Nucleus accumbens (tissue), 56 donors: ENCODE measurements at regions not wholly inside any gene's neighbourhood (a gene's known extent, or its start where the extent isn't known, plus 50 kb on each side); places are given as distances from the start of the nearest gene placed in this dataset.

Experiments
- DNase-seq, 56 donors: peaks; one replicate each; lab custom pipeline; 2025; lab: John Stamatoyannopoulos, UW

GRCh38 chr16:55380485-55380884, 56.5 kb downstream of the IRX6 start:
- DNase-seq = no peak

DNA sequence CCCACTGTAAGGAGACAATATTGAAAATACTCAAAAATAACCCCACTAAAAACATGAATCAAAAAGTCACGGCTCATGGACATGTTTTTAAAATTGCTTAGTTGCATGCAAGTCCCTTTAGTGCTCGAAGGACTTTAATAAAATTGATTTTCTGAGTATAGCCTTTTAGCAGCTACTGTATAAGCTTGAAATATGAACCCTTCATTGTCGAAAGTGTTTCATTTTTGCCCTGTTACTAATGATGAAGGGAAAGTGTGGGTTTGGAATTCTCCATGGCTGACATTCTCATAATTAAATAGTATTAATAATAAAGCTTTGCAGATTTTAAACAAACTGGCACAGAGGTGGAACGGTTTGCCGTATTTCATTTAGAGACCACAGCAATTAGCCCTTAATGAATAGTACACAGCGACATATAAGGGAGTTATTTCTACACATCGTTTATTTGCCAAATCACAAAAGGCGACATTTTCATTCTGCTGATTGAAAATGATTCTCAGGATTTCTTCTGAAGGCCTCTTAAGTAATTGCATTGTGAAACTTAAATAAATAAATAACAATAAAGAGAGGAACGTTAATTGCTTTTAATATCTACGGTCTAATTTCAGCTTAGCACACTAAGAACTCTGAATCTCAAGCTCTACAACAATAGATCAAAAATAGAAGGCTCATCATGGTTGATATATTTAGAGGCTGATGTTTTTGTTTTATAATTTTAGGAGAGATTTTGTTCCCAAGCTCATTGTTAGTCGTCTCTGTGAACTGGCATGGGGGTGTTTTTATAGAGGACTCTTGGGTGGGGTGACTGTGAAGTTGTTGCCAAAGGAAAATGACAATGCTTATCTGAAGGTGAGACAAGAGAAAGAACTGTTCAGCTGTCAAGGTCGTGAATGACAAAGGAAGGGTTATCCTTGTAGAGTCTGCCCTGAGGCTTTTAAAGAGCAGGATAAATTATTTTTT, 60.6 kb downstream of the IRX6 start:
- DNase-seq = no peak

- DNase-seq = no peak
Observed at GRCh38 chr16:55385359-55385758, 61.4 kb downstream of the IRX6 start.

GRCh38 chr16:55386534-55387296, 62.7 kb downstream of the IRX6 start:
- no peak for DNase-seq

- DNase-seq = no peak
Observed at GRCh38 chr16:55388131-55388862, 64.3 kb downstream of the IRX6 start.

DNA sequence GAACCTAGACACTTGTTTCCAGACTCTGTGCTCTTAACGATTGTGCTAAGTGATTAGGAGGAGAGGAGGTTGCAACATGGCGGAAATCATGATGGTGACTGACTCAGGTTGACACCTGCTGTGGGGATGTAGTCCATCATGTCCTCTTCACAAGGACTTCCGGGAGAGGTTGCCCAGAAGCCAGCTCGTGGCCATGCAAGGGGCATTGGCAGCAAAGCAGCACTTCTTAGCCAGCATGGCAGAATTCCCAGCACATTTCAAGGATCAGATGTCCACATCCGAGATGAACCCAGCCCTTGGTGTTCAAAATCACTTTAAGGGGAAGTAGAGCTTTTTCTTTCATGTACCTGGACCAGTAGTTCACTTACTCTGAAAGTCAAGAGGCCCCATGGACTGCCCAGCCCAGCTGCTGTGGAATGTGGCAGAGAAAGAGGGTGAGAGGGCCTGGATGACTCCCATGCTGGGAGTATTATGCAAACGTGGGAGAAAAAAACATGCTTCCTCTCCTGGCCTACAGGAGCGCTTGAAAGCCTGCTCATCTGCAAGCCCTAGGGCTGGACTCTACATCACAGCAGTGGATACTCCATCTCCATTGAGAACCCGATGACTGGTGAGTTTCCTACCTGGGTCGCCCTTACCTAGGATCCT, 65.5 kb downstream of the IRX6 start:
- DNase-seq = peak in 12 of 56 donors; percentile 2 to 46 (median 16)

DNA sequence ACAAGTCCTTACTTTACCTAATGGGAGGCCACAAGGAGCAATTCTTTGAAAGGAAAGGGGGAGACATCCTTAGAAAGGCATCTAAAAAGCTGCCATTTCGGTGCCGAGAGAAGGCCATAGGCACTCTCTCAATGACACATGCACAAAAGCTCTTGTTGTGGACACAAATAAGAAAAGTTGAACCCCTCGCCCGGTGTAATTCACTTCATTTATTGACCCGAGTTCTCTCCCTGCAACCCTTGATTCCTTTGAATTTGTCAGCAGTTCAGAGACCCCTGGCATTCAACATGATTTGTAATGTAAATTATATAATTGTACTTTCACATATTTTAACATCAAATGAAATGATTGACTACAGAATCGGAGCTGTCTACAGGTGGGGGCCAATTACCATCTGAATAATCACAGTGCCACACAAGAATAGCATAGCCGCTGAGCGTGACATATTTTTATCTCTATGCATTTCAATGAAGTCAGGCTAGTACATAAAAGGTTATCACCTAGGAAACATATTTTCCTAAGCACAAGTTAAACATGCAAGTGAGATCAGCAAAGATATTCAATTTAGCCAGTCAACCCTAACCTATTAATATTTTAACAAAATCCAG, 66.7 kb downstream of the IRX6 start:
- DNase-seq = peak in 5 of 56 donors; percentile 6 to 38 (median 11)

GRCh38 chr16:55391760-55392375, 67.9 kb downstream of the IRX6 start:
- DNase-seq = no peak

DNA sequence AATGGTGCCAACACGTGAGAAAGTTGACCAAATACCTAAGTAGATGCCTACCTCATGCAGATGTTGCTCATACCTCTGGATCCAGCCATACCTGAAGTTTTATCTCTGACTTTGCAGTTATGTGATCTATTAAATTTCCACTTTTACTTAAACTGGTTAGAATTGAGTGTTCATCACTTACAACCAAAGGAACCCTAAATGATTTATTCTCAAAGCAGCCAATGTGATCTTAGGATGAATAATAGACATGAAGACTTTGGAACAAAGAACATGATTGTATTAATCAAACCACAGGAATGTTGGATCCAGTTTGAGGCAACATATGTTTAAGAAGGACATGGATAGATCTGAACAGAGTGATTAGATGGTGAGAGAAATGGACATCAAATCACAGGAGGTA, 68.7 kb downstream of the IRX6 start:
- DNase-seq = no peak

DNA sequence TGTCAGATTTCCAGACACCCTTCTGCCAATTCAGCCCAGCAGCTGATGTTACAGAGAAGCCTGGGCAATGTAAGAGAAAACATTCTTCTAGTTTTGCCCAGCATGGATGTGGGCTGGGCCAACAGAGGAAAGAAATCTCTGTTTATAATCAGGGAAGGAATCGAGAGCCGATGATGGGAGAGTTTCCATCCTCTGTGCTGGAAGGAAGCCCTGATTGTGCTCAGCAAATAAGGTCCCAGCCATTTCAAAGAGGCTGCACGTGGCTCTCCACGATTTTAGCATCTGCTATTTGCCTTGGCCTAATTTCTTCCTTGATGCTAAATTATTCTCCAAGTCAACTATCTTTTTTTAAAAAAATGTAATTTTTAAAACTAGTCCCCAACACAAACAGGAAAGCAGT, 70.0 kb downstream of the IRX6 start:
- peak in 5 of 56 donors; percentile 2 to 19 (median 6) for DNase-seq

DNA sequence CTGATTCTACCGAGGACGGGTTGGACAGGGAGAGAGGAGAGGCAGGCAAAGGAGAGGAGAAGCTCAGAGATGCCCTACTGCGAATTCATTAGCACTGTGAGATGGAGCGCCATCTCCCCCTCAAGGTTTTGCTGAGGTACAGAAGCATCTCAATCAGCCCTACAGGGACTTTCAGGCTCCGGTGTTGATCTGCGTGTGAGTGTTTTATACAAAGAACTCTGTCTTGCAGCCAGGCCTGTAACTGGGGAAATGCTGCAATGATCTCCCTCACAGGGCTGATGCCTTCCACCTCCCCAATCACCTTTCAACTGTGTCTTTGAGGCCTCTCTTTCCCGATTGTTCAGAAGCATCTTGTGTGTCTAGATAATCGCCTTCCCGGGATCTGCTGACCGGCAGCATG, 74.8 kb downstream of the IRX6 start:
- no peak for DNase-seq

DNA sequence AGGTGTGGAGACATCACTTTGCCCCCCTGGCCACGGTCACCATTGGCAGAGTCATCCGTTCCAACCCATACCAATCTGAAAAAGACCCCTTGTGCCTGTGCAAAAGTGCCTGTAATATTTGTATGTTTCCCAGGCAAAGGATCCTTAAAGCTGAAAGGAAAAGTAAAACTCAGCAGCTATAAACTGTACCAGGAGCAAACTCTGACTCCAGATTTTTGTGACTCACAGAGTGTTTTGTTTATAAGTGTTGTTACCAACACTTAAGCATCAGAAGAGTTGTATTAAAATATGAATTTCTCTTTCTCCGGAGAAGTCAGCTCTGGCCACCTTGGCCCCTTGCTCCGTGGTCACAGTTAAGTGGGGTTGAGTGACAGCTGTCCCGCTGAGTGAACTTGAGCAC, 75.9 kb downstream of the IRX6 start:
- no peak for DNase-seq

- no peak for DNase-seq
Observed at GRCh38 chr16:55401046-55401445, 77.0 kb downstream of the IRX6 start.

GRCh38 chr16:55403464-55403863, 75.5 kb upstream of the MMP2 start:
- no peak for DNase-seq

- no peak for DNase-seq
Observed at GRCh38 chr16:55406651-55407050, 72.3 kb upstream of the MMP2 start.

- no peak for DNase-seq
Observed at GRCh38 chr16:55408661-55409060, 70.3 kb upstream of the MMP2 start.

GRCh38 chr16:55411231-55411630, 67.8 kb upstream of the MMP2 start:
- DNase-seq = no peak

GRCh38 chr16:55418586-55418985, 60.4 kb upstream of the MMP2 start:
- no peak for DNase-seq

DNA sequence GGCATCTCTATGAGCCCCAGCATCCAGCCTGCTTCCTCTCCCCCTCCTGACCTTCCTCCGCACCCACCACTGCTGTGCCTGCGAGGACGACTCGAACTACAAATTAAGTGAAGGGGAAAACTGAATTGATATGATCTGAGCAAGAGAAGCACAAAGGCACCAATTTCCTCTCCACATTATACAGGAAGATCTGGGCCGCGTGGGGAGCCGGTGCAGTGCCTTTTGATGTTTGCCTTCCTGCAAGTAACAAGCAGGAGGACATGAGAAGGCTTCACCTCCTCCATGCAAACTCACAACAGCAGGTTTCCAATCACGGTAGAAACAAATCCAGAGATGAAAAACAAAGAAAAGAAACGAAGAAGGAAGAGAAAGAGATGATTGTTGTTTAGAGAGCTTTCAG, 57.8 kb upstream of the MMP2 start:
- DNase-seq = no peak
